ENCODE measurements at regions not wholly inside any gene's neighbourhood (a gene's known extent, or its start where the extent isn't known, plus 50 kb on each side); places are given as distances from the start of the nearest gene placed in this dataset.

GRCh38 chrX:131614241-131614640, 70.4 kb downstream of the OR13H1 start:
- TF ChIP-seq, protein P1, sequence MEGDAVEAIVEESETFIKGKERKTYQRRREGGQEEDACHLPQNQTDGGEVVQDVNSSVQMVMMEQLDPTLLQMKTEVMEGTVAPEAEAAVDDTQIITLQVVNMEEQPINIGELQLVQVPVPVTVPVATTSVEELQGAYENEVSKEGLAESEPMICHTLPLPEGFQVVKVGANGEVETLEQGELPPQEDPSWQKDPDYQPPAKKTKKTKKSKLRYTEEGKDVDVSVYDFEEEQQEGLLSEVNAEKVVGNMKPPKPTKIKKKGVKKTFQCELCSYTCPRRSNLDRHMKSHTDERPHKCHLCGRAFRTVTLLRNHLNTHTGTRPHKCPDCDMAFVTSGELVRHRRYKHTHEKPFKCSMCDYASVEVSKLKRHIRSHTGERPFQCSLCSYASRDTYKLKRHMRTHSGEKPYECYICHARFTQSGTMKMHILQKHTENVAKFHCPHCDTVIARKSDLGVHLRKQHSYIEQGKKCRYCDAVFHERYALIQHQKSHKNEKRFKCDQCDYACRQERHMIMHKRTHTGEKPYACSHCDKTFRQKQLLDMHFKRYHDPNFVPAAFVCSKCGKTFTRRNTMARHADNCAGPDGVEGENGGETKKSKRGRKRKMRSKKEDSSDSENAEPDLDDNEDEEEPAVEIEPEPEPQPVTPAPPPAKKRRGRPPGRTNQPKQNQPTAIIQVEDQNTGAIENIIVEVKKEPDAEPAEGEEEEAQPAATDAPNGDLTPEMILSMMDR (IDR thresholded peaks at IDR 0.05; ENCODE audit: extremely low read depth in 1 of 2, insufficient read depth in 1 of 2, low read depth in 1 of 2, low read length in 2 of 2) = no peak
- TF ChIP-seq POLR2AphosphoS5 (IDR thresholded peaks at IDR 0.05; ENCODE audit: insufficient read depth, low read depth, low read length) = no peak

Data from endothelial cell of umbilical vein (primary cell).